ENCODE measurements at regions not wholly inside any gene's neighbourhood (a gene's known extent, or its start where the extent isn't known, plus 50 kb on each side); places are given as distances from the start of the nearest gene placed in this dataset.

DNA sequence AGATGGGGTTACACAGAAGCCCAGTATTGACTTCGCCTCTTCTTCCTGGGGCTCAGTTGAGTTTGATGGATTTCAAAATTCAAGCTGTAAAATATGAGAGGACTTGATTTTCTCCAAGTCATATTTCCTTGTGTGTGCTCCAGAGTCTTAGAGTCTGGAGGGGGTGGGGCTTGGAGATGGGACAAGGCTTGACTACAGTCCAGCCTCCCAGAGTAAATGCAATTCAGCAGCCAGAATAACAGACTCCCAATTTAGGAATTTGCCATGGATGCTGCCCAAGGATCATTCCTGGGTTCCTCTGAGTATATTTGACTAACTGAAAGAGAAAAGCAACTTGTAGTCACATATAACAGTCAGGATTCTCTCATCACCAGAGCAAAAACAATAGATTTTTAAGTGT lies 53.7 kb upstream of the RBPJ start:
- no peak for FAIRE-seq
- no peak for DNase-seq (ENCODE audit: insufficient read length, low spot score)

DNA sequence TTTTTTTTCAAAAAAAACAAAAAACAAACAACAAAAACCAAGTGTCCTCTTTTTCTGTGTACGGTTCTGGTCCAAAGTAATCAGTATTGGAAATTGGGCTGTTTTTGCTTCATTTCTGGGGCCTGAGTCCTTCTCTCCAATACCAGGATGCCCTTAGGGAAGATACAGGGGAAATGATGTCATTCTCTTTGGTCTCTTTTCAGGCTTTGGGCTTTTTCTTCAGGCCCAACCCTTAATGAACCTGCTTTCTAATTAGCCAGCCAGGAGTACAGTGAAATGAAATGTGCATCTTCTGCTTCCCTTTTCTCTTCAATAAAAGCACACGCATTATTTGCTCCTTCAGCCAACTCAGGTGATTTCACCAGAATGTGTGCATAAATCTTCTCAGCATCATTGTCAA lies 52.6 kb upstream of the RBPJ start:
- no peak for DNase-seq (ENCODE audit: insufficient read length, low spot score)
- no peak for FAIRE-seq

DNA sequence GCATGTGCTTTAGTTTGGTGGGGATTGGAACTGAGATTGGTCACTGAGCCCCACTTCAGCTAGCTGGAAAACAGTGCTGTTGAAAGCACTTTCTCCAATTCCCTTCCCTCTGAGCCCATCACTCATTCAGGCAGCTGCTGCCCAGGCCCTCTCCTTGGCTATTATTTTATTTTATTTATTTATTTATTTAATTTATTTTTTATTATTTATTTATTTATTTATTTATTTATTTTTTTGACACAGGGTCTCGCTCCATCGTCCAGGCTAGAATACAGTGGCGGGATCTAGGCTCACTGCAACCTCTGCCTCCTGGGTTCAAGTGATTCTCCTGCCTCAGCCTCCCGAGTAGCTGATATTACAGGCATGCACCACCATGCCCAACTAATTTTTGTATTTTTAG lies 51.8 kb upstream of the RBPJ start:
- no peak for FAIRE-seq
- no peak for DNase-seq (ENCODE audit: insufficient read length, low spot score)
